Caco-2 (cell line): ENCODE measurements at regions not wholly inside any gene's neighbourhood (a gene's known extent, or its start where the extent isn't known, plus 50 kb on each side); places are given as distances from the start of the nearest gene placed in this dataset.

Experiments used
- BruUV-seq: library from RNA; stranded (reverse); fragments of 400-500 nt; replicated peaks from 2 replicates; lab custom pipeline; 2021; lab: Mats Ljungman, UMichigan
- CTCF ChIA-PET: fragments of 300-600 bp; sonication (Branson Sonifier 250); formaldehyde crosslinking; loops from one replicate; lab custom pipeline; 2022; ENCODE audit warnings: antibody characterized with exemption; lab: Charles Lee
- POLR2A ChIA-PET: fragments of 300-600 bp; sonication (Branson Sonifier 250); formaldehyde crosslinking; loops from one replicate; lab custom pipeline; 2022; ENCODE audit warnings: antibody characterized with exemption; lab: Charles Lee
- DNase-seq, 2 experiments: peaks; one replicate each; pipeline versions ENCODE4 v3.0.0 to v3.0.0-alpha.2; 2020 to 2022
- H3K27me3 ChIP-seq: replicated peaks from 2 replicates; pipeline ENCODE4 v1.6.0; 2011; ENCODE audit warnings: low read length; ENCODE audit not compliant: control insufficient read depth, insufficient read depth
- H3K36me3 ChIP-seq: 2 replicates; pipeline ENCODE4 v1.5.1; 2011; ENCODE audit warnings: low read length; ENCODE audit not compliant: control insufficient read depth, insufficient read depth
- H3K4me1 ChIP-seq: fragments of 250-450 bp; sonication (Bioruptor Pico); 2 replicates; pipeline ENCODE4 v1.5.1; 2020; ENCODE audit warnings: mild to moderate bottlenecking
- H3K4me3 ChIP-seq: 2 replicates; pipeline ENCODE4 v1.5.1; 2011; ENCODE audit warnings: low read depth, mild to moderate bottlenecking, control low read depth, low read length
- H3K9me3 ChIP-seq: fragments of 250-450 bp; sonication (Bioruptor Pico); 2 replicates; pipeline ENCODE4 v1.5.1; 2020; ENCODE audit warnings: mild to moderate bottlenecking, moderate library complexity
- H3K27ac Mint-ChIP-seq: one replicate; pipeline ENCODE4 v1.8.0; 2022; ENCODE audit warnings: mixed read lengths; ENCODE audit not compliant: unreplicated experiment
- H3K27me3 Mint-ChIP-seq: one replicate; pipeline ENCODE4 v1.8.0; 2022; ENCODE audit warnings: mixed read lengths; ENCODE audit not compliant: insufficient read depth, unreplicated experiment
- H3K36me3 Mint-ChIP-seq: one replicate; pipeline ENCODE4 v1.8.0; 2022; ENCODE audit warnings: mild to moderate bottlenecking, mixed read lengths; ENCODE audit not compliant: insufficient read depth, unreplicated experiment
- H3K4me1 Mint-ChIP-seq: one replicate; pipeline ENCODE4 v1.8.0; 2022; ENCODE audit warnings: low read depth, mixed read lengths; ENCODE audit not compliant: unreplicated experiment
- H3K4me3 Mint-ChIP-seq: one replicate; pipeline ENCODE4 v1.8.0; 2022; ENCODE audit warnings: mild to moderate bottlenecking, moderate library complexity, mixed read lengths; ENCODE audit not compliant: unreplicated experiment
- H3K9me3 Mint-ChIP-seq: one replicate; pipeline ENCODE4 v1.8.0; 2022; ENCODE audit warnings: mixed read lengths; ENCODE audit not compliant: unreplicated experiment
- CTCF ChIP-seq, 2 experiments: fragments of 200-600 bp in 1 of 2; IDR thresholded peaks; 1 replicate in 1 of 2; 2 replicates in 1 of 2; pipeline versions ENCODE4 v1.5.1 to v1.8.0; 2011 to 2022; ENCODE audit warnings: antibody characterized with exemption in 1 of 2, control low read depth in 1 of 2, inconsistent platforms in 1 of 2, low read depth in 1 of 2, low read length in 1 of 2, mild to moderate bottlenecking in 1 of 2, moderate library complexity in 1 of 2; ENCODE audit not compliant: insufficient read depth in 1 of 2, severe bottlenecking in 1 of 2, unreplicated experiment in 1 of 2
- intact Hi-C: fragments of 100-400 bp; cut with micrococcal nuclease; formaldehyde crosslinking; loops from one replicate; pipeline ENCODE4 v1.10.0; 2022; ENCODE audit not compliant: unreplicated experiment

GRCh38 chr10:78150756-78151155 is 117.1 kb downstream of the RPS24 start:
- CTCF ChIA-PET = no interaction called here
- no peak for DNase-seq
- no TSS peak for BruUV-seq
- Mint-ChIP-seq H3K27me3 (peaks cover 2% of the 10 kb centered on the region), H3K4me3 (no peak overlapping the region), H3K36me3 (no peaks in the 10 kb centered on the region), H3K9me3 (no peaks in the 10 kb centered on the region), H3K4me1 (peaks cover 13% of the 10 kb centered on the region), H3K27ac (no peak overlapping the region)
- no peak for TF ChIP-seq CTCF (IDR thresholded peaks at IDR 0.05; ENCODE audit: insufficient read depth in 1 of 2, low read depth in 1 of 2, low read length in 1 of 2, severe bottlenecking in 1 of 2, unreplicated experiment in 1 of 2)
- H3K36me3 ChIP-seq = no peaks in the 10 kb centered on the region
- POLR2A ChIA-PET = no interaction called here
- H3K9me3 ChIP-seq = no peaks in the 10 kb centered on the region; the same call in 1 of the 2 replicates
- H3K4me1 ChIP-seq = peaks cover 24% of the 10 kb centered on the region
- intact Hi-C loops = loop anchor here (5.0 kb wide), 1 partner anchor 152 kb away; no protein-coding TSS in a partner anchor
- no peaks in the 10 kb centered on the region for H3K27me3 ChIP-seq
- no peak overlapping the region for H3K4me3 ChIP-seq

- Mint-ChIP-seq H3K27me3 (peaks cover 12% of the 10 kb centered on the region), H3K4me3 (no peak overlapping the region), H3K27ac (no peak overlapping the region), H3K4me1 (no peaks in the 10 kb centered on the region), H3K36me3 (no peaks in the 10 kb centered on the region), H3K9me3 (no peaks in the 10 kb centered on the region)
- ChIA-PET POLR2A (no interaction called here), CTCF (no interaction called here)
- no peak for TF ChIP-seq CTCF (IDR thresholded peaks at IDR 0.05; ENCODE audit: insufficient read depth in 1 of 2, low read depth in 1 of 2, low read length in 1 of 2, severe bottlenecking in 1 of 2, unreplicated experiment in 1 of 2)
- intact Hi-C loops = no loop called here
- no TSS peak for BruUV-seq
- Histone ChIP-seq H3K4me3 (no peak overlapping the region), H3K36me3 (no peaks in the 10 kb centered on the region), H3K4me1 (no peaks in the 10 kb centered on the region), H3K9me3 (no peaks in the 10 kb centered on the region), H3K27me3 (no peaks in the 10 kb centered on the region; the same call in 1 of the 2 replicates)
- DNase-seq = no peak
These were observed 122.1 kb downstream of the RPS24 start for GRCh38 chr10:78155722-78156121.

GRCh38 chr10:78160591-78160990 is 126.9 kb downstream of the RPS24 start:
- Mint-ChIP-seq H3K27ac (no peak overlapping the region), H3K36me3 (no peaks in the 10 kb centered on the region), H3K4me1 (no peaks in the 10 kb centered on the region), H3K27me3 (peaks cover 12% of the 10 kb centered on the region), H3K4me3 (no peak overlapping the region), H3K9me3 (no peaks in the 10 kb centered on the region)
- H3K4me1 ChIP-seq = no peaks in the 10 kb centered on the region
- H3K36me3 ChIP-seq = no peaks in the 10 kb centered on the region
- DNase-seq = no peak
- intact Hi-C loops = no loop called here
- no peaks in the 10 kb centered on the region; the same call in 1 of the 2 replicates for H3K27me3 ChIP-seq
- CTCF ChIA-PET = interaction anchor here (1.0 kb wide), 1 partner anchor 113 kb away, joined by 4 read pairs; no protein-coding TSS in a partner anchor
- no peaks in the 10 kb centered on the region for H3K9me3 ChIP-seq
- H3K4me3 ChIP-seq = no peak overlapping the region
- BruUV-seq = no TSS peak
- TF ChIP-seq CTCF (IDR thresholded peaks at IDR 0.05; ENCODE audit: insufficient read depth in 1 of 2, low read depth in 1 of 2, low read length in 1 of 2, severe bottlenecking in 1 of 2, unreplicated experiment in 1 of 2) = no peak
- POLR2A ChIA-PET = no interaction called here
